ENCODE measurements at regions not wholly inside any gene's neighbourhood (a gene's known extent, or its start where the extent isn't known, plus 50 kb on each side); places are given as distances from the start of the nearest gene placed in this dataset.

DNA sequence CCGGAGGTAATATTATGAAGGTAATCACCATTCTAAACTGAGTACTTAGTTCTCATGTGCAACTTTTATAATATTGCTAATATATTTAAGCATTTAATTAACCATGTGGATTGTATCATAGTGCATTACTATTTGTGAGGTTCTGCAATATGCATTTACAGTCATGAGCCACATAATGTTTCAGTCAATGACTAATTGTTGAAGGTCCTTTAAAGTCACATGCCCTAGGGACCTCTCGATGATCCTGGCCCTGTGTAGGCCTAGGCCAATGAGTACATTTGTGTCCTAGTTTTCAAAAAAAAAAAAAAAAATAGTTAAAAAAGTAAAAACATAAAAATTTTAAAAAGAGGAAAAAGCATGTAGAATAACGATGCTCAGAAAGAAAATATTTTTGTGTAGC, 298.0 kb downstream of the DSEL start:
- POLR2A ChIA-PET, result no interaction called here
- Mint-ChIP-seq H3K4me1 (no peaks in the 10 kb centered on the region), H3K9me3 (peaks cover 5% of the 10 kb centered on the region), H3K4me3 (no peak overlapping the region), H3K27ac (no peak overlapping the region), H3K36me3 (no peaks in the 10 kb centered on the region), H3K27me3 (ENCODE audit: low read depth) (no peaks in the 10 kb centered on the region)
- ATAC-seq, result no peak
- DNase-seq (ENCODE audit: low spot score), result no peak
- TF ChIP-seq ZNF671 (CRISPR knock-in tag; IDR thresholded peaks at IDR 0.05) (no peak), ZNF219 (CRISPR knock-in tag; IDR thresholded peaks at IDR 0.05; ENCODE audit: borderline replicate concordance) (no peak), RELA (CRISPR knock-in tag; IDR thresholded peaks at IDR 0.05; ENCODE audit: borderline replicate concordance) (no peak), PRRX2 (CRISPR knock-in tag; IDR thresholded peaks at IDR 0.05) (no peak), ZNF317 (CRISPR knock-in tag; IDR thresholded peaks at IDR 0.05; ENCODE audit: borderline replicate concordance, low read depth) (no peak), EMX1 (CRISPR knock-in tag; IDR thresholded peaks at IDR 0.05) (no peak), TEAD4 (CRISPR knock-in tag; IDR thresholded peaks at IDR 0.05) (no peak), CREM (CRISPR knock-in tag; IDR thresholded peaks at IDR 0.05) (no peak)
- TF ChIP-seq, protein P1, sequence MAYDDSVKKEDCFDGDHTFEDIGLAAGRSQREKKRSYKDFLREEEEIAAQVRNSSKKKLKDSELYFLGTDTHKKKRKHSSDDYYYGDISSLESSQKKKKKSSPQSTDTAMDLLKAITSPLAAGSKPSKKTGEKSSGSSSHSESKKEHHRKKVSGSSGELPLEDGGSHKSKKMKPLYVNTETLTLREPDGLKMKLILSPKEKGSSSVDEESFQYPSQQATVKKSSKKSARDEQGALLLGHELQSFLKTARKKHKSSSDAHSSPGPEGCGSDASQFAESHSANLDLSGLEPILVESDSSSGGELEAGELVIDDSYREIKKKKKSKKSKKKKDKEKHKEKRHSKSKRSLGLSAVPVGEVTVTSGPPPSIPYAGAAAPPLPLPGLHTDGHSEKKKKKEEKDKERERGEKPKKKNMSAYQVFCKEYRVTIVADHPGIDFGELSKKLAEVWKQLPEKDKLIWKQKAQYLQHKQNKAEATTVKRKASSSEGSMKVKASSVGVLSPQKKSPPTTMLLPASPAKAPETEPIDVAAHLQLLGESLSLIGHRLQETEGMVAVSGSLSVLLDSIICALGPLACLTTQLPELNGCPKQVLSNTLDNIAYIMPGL (CRISPR knock-in tag; IDR thresholded peaks at IDR 0.05), result no peak
- TF ChIP-seq, protein P2, sequence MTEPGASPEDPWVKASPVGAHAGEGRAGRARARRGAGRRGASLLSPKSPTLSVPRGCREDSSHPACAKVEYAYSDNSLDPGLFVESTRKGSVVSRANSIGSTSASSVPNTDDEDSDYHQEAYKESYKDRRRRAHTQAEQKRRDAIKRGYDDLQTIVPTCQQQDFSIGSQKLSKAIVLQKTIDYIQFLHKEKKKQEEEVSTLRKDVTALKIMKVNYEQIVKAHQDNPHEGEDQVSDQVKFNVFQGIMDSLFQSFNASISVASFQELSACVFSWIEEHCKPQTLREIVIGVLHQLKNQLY (CRISPR knock-in tag; IDR thresholded peaks at IDR 0.05), result no peak
- TF ChIP-seq, protein P3, sequence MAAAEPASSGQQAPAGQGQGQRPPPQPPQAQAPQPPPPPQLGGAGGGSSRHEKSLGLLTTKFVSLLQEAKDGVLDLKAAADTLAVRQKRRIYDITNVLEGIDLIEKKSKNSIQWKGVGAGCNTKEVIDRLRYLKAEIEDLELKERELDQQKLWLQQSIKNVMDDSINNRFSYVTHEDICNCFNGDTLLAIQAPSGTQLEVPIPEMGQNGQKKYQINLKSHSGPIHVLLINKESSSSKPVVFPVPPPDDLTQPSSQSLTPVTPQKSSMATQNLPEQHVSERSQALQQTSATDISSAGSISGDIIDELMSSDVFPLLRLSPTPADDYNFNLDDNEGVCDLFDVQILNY (CRISPR knock-in tag; IDR thresholded peaks at IDR 0.05), result no peak
- TF ChIP-seq, protein P4, sequence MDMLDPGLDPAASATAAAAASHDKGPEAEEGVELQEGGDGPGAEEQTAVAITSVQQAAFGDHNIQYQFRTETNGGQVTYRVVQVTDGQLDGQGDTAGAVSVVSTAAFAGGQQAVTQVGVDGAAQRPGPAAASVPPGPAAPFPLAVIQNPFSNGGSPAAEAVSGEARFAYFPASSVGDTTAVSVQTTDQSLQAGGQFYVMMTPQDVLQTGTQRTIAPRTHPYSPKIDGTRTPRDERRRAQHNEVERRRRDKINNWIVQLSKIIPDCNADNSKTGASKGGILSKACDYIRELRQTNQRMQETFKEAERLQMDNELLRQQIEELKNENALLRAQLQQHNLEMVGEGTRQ (CRISPR knock-in tag; IDR thresholded peaks at IDR 0.05), result no peak
- TF ChIP-seq, protein P5, sequence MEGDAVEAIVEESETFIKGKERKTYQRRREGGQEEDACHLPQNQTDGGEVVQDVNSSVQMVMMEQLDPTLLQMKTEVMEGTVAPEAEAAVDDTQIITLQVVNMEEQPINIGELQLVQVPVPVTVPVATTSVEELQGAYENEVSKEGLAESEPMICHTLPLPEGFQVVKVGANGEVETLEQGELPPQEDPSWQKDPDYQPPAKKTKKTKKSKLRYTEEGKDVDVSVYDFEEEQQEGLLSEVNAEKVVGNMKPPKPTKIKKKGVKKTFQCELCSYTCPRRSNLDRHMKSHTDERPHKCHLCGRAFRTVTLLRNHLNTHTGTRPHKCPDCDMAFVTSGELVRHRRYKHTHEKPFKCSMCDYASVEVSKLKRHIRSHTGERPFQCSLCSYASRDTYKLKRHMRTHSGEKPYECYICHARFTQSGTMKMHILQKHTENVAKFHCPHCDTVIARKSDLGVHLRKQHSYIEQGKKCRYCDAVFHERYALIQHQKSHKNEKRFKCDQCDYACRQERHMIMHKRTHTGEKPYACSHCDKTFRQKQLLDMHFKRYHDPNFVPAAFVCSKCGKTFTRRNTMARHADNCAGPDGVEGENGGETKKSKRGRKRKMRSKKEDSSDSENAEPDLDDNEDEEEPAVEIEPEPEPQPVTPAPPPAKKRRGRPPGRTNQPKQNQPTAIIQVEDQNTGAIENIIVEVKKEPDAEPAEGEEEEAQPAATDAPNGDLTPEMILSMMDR (IDR thresholded peaks at IDR 0.05), result no peak
- TF ChIP-seq, protein P6, sequence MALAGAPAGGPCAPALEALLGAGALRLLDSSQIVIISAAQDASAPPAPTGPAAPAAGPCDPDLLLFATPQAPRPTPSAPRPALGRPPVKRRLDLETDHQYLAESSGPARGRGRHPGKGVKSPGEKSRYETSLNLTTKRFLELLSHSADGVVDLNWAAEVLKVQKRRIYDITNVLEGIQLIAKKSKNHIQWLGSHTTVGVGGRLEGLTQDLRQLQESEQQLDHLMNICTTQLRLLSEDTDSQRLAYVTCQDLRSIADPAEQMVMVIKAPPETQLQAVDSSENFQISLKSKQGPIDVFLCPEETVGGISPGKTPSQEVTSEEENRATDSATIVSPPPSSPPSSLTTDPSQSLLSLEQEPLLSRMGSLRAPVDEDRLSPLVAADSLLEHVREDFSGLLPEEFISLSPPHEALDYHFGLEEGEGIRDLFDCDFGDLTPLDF (CRISPR knock-in tag; IDR thresholded peaks at IDR 0.05), result no peak
- CTCF ChIA-PET, result no interaction called here

DNA sequence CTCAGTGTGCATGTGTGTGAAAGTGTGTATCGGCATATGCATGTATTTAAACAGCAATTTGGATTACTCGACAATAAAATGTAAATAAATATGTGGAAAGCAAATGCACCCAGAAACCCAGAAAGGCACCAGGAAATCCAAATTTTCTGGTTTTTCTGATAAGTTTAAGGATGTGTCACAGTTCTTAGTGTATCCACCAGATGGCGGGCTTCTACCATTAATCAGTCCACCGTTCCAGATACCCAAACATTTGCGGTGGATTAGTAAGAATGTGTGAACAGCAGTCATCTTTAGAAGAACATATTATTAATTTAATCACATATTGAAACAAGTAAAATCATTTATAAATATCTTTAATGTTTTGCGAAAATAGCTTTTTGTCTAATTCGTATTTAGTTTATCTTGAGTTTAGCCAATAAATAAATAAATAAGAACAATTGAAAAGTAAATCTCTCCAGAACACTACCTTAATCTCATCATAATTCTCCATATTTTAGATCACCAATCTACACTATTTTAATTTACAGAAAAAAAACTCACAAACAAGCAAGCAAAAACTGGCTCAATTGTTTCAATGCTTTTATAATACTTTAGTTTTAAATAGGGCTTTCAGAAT, 298.9 kb downstream of the DSEL start:
- Mint-ChIP-seq H3K4me1 (no peaks in the 10 kb centered on the region), H3K27me3 (ENCODE audit: low read depth) (no peaks in the 10 kb centered on the region), H3K27ac (no peak overlapping the region), H3K36me3 (no peaks in the 10 kb centered on the region), H3K9me3 (peaks cover 5% of the 10 kb centered on the region), H3K4me3 (no peak overlapping the region)
- TF ChIP-seq, protein P5 (IDR thresholded peaks at IDR 0.05), result peak; percentile 68
- no peak for TF ChIP-seq NR3C1 (CRISPR knock-in tag; conservative IDR thresholded peaks at IDR 0.05; ENCODE audit: low read depth)
- peak; percentile 40 for DNase-seq (ENCODE audit: low spot score)
- peak; percentile 68 for ATAC-seq
- CTCF ChIA-PET, result interaction anchor here (0.7 kb wide), 1 partner anchor 298 kb away, joined by 3 read pairs; no protein-coding TSS in a partner anchor
- POLR2A ChIA-PET, result no interaction called here
